ENCODE measurements at regions not wholly inside any gene's neighbourhood (a gene's known extent, or its start where the extent isn't known, plus 50 kb on each side); places are given as distances from the start of the nearest gene placed in this dataset.

DNA sequence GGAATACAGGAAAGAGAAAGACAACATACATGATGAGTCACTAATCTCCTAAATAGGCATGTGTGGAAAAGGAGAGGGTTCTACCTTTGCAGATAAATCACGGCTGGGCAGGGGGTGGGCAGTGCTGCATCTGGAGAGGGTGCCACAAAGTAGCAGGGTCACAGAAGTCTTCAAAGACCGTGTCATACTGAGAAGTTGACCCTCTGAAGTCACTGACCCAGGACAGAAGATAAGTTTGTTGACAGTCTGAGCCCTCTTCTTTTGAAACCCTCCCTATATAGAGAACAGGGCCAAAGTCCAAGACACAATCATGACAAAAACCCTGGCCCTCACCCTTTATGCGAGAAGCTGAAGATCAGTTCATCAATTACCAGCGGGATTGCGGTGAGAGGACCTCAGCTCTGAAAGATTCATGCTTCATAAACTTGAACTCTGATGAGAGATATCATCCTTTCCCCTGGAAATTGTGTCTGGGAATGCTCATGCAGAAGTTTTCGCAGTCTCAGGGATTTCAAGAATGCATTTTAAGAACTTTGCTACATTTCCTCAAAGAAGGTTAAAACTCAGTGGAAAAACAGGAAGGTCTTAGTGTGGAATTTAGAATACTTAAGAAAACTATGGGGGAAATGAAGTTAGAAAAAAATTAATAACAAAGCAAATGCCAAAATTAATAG is 129.5 kb downstream of the FAM124B start:
- no peak overlapping the region for H2AFZ ChIP-seq (ENCODE audit: control insufficient read depth, low read depth, low read length)
- in situ Hi-C loops (cut with MboI) = no loop called here
- H3K4me1 ChIP-seq (ENCODE audit: control insufficient read depth, insufficient read depth, low read length) = no peaks in the 10 kb centered on the region
- no peaks in the 10 kb centered on the region for H3K9me3 ChIP-seq (replicated peaks; ENCODE audit: control insufficient read depth, insufficient read depth, low read length)
- ChIA-PET RAD21 (ENCODE audit: unreplicated experiment) (no interaction called here), CTCF (interaction anchor here (0.7 to 2.3 kb wide), 3 partner anchors 10 to 64 kb away, joined by 3 to 7 read pairs (median 3); no protein-coding TSS in a partner anchor), POLR2A (no interaction called here), SMC1A (ENCODE audit: uncharacterized antibody, unreplicated experiment) (interaction anchor here (0.6 to 0.7 kb wide), 2 partner anchors 303 to 813 kb away, joined by 3 read pairs; no protein-coding TSS in a partner anchor)
- 27% methylated on average over 6 of the region's 6 CpGs for WGBS (ENCODE audit: insufficient coverage, insufficient replicate concordance, low lambda C conversion rate, missing lambda C conversion rate)
- H3K9ac ChIP-seq (ENCODE audit: control insufficient read depth, insufficient read depth, low read length) = no peak overlapping the region
- H3K27me3 ChIP-seq (replicated peaks in 1 of 2; ENCODE audit: control insufficient read depth in 2 of 2, insufficient read depth in 2 of 2, low read length in 1 of 2) = no peaks in the 10 kb centered on the region; a peak in 1 of 4 replicates
- H3K36me3 ChIP-seq (ENCODE audit: control insufficient read depth in 2 of 2, insufficient read depth in 2 of 2, low read length in 1 of 2) = no peaks in the 10 kb centered on the region
- TF ChIP-seq SP1 (IDR thresholded peaks at IDR 0.05; ENCODE audit: low read depth, low read length) (no peak), MXI1 (IDR thresholded peaks at IDR 0.05; ENCODE audit: low read depth, low read length) (no peak), BCL11A (IDR thresholded peaks at IDR 0.05; ENCODE audit: low read depth, low read length) (no peak), RAD51 (IDR thresholded peaks at IDR 0.05) (no peak), FOS (IDR thresholded peaks at IDR 0.05; ENCODE audit: borderline replicate concordance, extremely low read depth, insufficient read length) (no peak), NRF1 (conservative IDR thresholded peaks at IDR 0.05; ENCODE audit: low read depth, low read length) (no peak), ZNF274 (IDR thresholded peaks at IDR 0.05; ENCODE audit: insufficient read depth, insufficient read length) (no peak), HDAC2 (IDR thresholded peaks at IDR 0.05) (no peak), PAX8 (IDR thresholded peaks at IDR 0.05) (no peak)
- TF ChIP-seq, protein P1, sequence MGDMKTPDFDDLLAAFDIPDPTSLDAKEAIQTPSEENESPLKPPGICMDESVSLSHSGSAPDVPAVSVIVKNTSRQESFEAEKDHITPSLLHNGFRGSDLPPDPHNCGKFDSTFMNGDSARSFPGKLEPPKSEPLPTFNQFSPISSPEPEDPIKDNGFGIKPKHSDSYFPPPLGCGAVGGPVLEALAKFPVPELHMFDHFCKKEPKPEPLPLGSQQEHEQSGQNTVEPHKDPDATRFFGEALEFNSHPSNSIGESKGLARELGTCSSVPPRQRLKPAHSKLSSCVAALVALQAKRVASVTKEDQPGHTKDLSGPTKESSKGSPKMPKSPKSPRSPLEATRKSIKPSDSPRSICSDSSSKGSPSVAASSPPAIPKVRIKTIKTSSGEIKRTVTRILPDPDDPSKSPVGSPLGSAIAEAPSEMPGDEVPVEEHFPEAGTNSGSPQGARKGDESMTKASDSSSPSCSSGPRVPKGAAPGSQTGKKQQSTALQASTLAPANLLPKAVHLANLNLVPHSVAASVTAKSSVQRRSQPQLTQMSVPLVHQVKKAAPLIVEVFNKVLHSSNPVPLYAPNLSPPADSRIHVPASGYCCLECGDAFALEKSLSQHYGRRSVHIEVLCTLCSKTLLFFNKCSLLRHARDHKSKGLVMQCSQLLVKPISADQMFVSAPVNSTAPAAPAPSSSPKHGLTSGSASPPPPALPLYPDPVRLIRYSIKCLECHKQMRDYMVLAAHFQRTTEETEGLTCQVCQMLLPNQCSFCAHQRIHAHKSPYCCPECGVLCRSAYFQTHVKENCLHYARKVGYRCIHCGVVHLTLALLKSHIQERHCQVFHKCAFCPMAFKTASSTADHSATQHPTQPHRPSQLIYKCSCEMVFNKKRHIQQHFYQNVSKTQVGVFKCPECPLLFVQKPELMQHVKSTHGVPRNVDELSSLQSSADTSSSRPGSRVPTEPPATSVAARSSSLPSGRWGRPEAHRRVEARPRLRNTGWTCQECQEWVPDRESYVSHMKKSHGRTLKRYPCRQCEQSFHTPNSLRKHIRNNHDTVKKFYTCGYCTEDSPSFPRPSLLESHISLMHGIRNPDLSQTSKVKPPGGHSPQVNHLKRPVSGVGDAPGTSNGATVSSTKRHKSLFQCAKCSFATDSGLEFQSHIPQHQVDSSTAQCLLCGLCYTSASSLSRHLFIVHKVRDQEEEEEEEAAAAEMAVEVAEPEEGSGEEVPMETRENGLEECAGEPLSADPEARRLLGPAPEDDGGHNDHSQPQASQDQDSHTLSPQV (IDR thresholded peaks at IDR 0.05) = no peak
- TF ChIP-seq, protein P2, sequence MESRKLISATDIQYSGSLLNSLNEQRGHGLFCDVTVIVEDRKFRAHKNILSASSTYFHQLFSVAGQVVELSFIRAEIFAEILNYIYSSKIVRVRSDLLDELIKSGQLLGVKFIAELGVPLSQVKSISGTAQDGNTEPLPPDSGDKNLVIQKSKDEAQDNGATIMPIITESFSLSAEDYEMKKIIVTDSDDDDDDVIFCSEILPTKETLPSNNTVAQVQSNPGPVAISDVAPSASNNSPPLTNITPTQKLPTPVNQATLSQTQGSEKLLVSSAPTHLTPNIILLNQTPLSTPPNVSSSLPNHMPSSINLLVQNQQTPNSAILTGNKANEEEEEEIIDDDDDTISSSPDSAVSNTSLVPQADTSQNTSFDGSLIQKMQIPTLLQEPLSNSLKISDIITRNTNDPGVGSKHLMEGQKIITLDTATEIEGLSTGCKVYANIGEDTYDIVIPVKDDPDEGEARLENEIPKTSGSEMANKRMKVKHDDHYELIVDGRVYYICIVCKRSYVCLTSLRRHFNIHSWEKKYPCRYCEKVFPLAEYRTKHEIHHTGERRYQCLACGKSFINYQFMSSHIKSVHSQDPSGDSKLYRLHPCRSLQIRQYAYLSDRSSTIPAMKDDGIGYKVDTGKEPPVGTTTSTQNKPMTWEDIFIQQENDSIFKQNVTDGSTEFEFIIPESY (IDR thresholded peaks at IDR 0.05) = no peak
- TF ChIP-seq, protein P3, sequence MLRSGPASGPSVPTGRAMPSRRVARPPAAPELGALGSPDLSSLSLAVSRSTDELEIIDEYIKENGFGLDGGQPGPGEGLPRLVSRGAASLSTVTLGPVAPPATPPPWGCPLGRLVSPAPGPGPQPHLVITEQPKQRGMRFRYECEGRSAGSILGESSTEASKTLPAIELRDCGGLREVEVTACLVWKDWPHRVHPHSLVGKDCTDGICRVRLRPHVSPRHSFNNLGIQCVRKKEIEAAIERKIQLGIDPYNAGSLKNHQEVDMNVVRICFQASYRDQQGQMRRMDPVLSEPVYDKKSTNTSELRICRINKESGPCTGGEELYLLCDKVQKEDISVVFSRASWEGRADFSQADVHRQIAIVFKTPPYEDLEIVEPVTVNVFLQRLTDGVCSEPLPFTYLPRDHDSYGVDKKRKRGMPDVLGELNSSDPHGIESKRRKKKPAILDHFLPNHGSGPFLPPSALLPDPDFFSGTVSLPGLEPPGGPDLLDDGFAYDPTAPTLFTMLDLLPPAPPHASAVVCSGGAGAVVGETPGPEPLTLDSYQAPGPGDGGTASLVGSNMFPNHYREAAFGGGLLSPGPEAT (IDR thresholded peaks at IDR 0.05; ENCODE audit: low read depth) = no peak
- TF ChIP-seq, protein P4, sequence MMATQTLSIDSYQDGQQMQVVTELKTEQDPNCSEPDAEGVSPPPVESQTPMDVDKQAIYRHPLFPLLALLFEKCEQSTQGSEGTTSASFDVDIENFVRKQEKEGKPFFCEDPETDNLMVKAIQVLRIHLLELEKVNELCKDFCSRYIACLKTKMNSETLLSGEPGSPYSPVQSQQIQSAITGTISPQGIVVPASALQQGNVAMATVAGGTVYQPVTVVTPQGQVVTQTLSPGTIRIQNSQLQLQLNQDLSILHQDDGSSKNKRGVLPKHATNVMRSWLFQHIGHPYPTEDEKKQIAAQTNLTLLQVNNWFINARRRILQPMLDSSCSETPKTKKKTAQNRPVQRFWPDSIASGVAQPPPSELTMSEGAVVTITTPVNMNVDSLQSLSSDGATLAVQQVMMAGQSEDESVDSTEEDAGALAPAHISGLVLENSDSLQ (IDR thresholded peaks at IDR 0.05) = no peak
- H3K4me3 ChIP-seq = no peak overlapping the region
- no peak for DNase-seq (ENCODE audit: low read depth, low spot score)
- no peak for FAIRE-seq
- H4K20me1 ChIP-seq (ENCODE audit: control insufficient read depth, insufficient read depth) = no peaks in the 10 kb centered on the region
- ATAC-seq = no peak
- H3K79me2 ChIP-seq (ENCODE audit: control insufficient read depth, insufficient read depth, low read length) = no peaks in the 10 kb centered on the region
- BruUV-seq (replicated peaks) = no TSS peak
- intact Hi-C loops (cut with micrococcal nuclease; ENCODE audit: unreplicated experiment) = no loop called here
- no peak overlapping the region for H3K4me2 ChIP-seq (ENCODE audit: control insufficient read depth, insufficient read depth)
- no peak overlapping the region for H3K27ac ChIP-seq (ENCODE audit: control insufficient read depth, insufficient read depth)

All from GM12878 (cell line).